Astrocyte of the cerebellum (primary cell): ENCODE measurements at regions not wholly inside any gene's neighbourhood (a gene's known extent, or its start where the extent isn't known, plus 50 kb on each side); places are given as distances from the start of the nearest gene placed in this dataset.

Experiments used
- DNase-seq: peaks from one replicate; pipeline ENCODE4 v3.0.0-alpha.2; 2011; ENCODE audit warnings: low read depth
- H3K4me3 ChIP-seq: 2 replicates; pipeline ENCODE4 v1.5.1; 2011; ENCODE audit warnings: mild to moderate bottlenecking, low read depth, low read length, moderate library complexity
- in situ Hi-C: cut with HindIII; loops from 2 replicates; pipeline ENCODE4 v1.10.0; 2017; ENCODE audit warnings: low sequenced_read_pairs
- TF ChIP-seq, protein P1 (sequence below): IDR thresholded peaks from 2 replicates; pipeline ENCODE4 v1.5.1; 2012; ENCODE audit warnings: low read length, low read depth, moderate library complexity, mild to moderate bottlenecking; ENCODE audit errors: missing control alignments

DNA sequence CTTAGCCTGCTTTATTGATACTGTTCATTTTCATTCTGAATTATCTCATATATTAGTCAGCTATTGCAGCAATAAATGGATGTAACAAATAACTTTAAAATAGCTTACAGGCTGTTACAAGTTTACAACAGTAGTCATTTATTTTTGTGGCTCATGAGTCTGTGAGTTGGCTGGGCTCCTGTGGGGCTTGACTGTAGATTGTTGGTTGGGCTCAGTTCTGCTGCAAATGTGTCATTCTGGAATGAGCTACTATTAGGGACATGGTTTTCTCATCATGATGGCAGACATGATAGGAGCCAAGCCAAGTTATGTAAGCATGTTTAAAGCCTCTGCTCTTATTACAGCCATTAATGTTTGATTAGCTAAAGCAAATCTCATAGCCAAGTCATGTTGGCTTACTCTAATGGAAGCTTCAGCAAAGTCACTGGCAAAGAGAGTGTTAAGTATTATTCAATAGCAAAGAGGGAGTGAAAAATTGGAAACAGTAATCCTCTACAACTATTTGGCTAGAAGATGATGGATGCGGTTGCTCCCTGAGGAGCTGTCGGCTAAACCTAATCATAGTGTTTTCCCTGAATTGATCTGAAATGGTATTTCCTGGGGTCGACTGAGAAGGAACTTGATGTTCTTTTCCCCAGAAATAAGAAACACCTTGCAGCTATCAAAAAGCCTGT lies 391.3 kb downstream of the TDRD3 start:
- no peak for DNase-seq
- in situ Hi-C loops: no loop called here

DNA sequence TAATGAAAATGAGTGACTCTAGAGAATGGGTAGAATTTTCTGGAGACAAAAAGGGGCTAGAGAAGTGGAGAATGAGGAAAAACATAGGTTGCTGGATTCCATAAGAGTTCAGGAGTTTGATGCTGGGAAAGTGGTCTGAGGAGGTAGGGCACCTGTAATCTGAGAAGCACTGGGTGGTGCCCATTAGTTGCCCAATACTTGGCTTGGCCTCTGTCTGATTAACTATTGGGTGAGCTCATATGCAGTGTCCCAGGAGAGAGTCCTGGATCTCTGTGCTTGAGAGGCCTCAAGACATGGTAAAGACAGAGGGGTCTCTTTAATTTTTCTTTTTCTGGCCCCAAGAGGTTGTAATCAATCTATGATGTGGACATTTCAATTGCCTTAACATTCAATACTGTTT lies 390.1 kb downstream of the TDRD3 start:
- TF ChIP-seq, protein P1, sequence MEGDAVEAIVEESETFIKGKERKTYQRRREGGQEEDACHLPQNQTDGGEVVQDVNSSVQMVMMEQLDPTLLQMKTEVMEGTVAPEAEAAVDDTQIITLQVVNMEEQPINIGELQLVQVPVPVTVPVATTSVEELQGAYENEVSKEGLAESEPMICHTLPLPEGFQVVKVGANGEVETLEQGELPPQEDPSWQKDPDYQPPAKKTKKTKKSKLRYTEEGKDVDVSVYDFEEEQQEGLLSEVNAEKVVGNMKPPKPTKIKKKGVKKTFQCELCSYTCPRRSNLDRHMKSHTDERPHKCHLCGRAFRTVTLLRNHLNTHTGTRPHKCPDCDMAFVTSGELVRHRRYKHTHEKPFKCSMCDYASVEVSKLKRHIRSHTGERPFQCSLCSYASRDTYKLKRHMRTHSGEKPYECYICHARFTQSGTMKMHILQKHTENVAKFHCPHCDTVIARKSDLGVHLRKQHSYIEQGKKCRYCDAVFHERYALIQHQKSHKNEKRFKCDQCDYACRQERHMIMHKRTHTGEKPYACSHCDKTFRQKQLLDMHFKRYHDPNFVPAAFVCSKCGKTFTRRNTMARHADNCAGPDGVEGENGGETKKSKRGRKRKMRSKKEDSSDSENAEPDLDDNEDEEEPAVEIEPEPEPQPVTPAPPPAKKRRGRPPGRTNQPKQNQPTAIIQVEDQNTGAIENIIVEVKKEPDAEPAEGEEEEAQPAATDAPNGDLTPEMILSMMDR: no peak
- no peak overlapping the region for H3K4me3 ChIP-seq
- in situ Hi-C loops: no loop called here
- no peak for DNase-seq

More for the DNA sequence above, 391.3 kb downstream of the TDRD3 start:
- no peak overlapping the region for H3K4me3 ChIP-seq
- TF ChIP-seq, protein P1: no peak

DNA sequence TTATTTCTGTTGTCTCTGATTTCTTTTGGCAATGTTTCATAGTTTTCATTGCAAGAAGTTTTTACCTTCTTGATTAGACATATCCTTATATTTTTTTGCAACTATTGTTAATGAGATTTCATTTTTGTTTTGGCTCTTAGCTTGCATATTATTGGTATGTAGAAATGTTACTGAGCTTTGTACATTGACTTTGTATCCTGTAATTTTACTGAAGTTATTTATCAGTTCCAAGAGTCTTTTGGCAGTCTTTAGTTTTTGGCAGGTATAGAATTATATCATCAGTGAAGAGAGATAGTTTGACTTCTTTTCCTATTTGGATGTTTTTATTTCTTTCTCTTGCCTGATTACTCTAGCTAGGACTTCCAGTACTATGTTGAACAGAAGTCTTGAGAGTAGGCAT lies 375.7 kb downstream of the TDRD3 start:
- in situ Hi-C loops: no loop called here
- TF ChIP-seq, protein P1: no peak
- no peak overlapping the region for H3K4me3 ChIP-seq
- no peak for DNase-seq

DNA sequence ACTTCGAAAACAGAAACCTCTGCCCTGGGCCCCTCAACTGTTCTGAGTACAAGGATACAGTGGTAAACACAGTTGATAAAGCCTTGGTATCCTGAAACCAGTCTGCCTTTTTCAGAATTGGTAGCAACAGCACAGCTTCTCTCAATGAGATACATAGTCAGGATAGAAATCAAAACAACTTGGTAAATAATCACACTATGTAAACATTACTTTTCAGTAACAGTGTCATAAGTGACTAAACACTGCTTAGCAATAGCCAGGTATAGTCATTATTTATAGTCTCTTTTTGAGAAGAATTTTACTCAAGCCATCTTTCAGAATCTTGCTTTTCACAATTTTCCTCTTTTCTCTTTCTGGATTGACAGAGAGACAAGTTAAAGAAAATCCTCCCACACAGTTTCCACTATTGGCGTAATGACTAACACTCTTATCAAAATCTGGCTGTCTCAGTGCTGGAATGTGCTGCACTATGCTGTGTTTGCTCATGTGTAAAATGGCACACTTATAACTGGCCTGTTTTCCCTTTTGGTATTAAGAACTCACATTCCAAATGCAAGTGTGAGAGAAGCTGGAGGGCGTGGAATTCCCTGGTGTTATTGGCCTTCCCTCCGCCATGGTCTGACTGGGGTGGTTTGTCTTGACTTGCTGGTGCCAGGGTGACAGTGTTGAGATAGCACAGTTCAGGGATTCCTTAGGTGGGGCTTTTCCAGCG lies 368.8 kb downstream of the TDRD3 start:
- in situ Hi-C loops: no loop called here
- TF ChIP-seq, protein P1: no peak
- DNase-seq: peak; percentile 42
- H3K4me3 ChIP-seq: no peak overlapping the region

DNA sequence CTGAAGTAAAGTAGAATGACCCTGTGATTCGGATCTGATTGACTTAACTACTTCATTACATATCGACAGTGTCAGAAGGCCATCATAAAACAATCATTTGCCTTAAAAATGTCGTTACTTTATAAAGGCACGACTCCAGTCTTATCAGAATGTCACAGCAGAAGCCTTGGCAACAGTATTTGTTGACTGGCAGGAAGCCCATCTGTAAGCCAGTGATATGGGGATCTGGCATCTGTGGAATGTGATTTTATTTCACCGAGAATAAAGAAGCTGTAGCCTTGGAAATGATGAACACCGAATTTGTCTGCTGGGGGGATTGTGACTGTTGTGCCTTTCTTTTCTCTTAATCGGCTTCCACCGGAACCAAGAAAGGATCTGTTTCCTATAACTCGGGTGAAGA lies 362.5 kb downstream of the TDRD3 start:
- in situ Hi-C loops: no loop called here
- TF ChIP-seq, protein P1: no peak
- H3K4me3 ChIP-seq: no peak overlapping the region

DNA sequence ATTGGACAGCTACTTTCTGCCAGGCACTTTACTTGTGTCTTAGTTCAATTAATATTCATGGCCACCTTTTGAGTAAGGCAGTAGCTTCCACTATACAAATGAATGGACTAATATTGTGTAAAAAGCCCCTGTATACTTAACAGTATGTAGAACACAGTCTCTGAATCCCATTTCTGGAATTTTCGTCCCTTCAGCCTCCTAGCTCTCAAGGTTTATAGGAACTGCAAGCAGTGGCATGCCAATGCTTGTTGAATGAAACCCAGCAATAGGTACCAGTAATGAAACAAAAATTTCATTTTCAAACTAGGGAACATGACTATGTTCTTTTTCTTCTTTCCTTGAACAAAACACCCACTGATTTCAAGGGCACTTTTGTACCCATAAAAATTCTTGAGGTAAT lies 361.6 kb downstream of the TDRD3 start:
- in situ Hi-C loops: no loop called here
- no peak overlapping the region for H3K4me3 ChIP-seq
- no peak for DNase-seq
- TF ChIP-seq, protein P1: no peak

More for the DNA sequence above, 362.5 kb downstream of the TDRD3 start:
- peak; percentile 13 for DNase-seq
